GM18907 (cell line): ENCODE measurements at regions not wholly inside any gene's neighbourhood (a gene's known extent, or its start where the extent isn't known, plus 50 kb on each side); places are given as distances from the start of the nearest gene placed in this dataset.

Experiments used
- ATAC-seq: cut with Tn5 transposase; IDR thresholded peaks from one replicate; pipeline ENCODE4 v1.9.1; 2021; ENCODE audit warnings: mild to moderate bottlenecking, moderate library complexity; ENCODE audit not compliant: unreplicated experiment

GRCh38 chr7:15867441-15867840 lies 181.0 kb upstream of the MEOX2 start:
- no peak for ATAC-seq

GRCh38 chr7:15866753-15867152 lies 180.3 kb upstream of the MEOX2 start:
- ATAC-seq, result no peak

GRCh38 chr7:15864626-15864991 lies 178.1 kb upstream of the MEOX2 start:
- no peak for ATAC-seq

GRCh38 chr7:15863951-15864625 lies 177.6 kb upstream of the MEOX2 start:
- no peak for ATAC-seq

- ATAC-seq, result no peak
Observed at GRCh38 chr7:15862781-15863165, 176.3 kb upstream of the MEOX2 start.

- ATAC-seq, result no peak
Observed at GRCh38 chr7:15862016-15862780, 175.7 kb upstream of the MEOX2 start.

- ATAC-seq, result no peak
Observed at GRCh38 chr7:15860264-15860949, 173.9 kb upstream of the MEOX2 start.

- no peak for ATAC-seq
Observed at GRCh38 chr7:15857026-15857425, 170.5 kb upstream of the MEOX2 start.

GRCh38 chr7:15856311-15856710 lies 169.8 kb upstream of the MEOX2 start:
- no peak for ATAC-seq

- no peak for ATAC-seq
Observed at GRCh38 chr7:15855525-15856109, 169.1 kb upstream of the MEOX2 start.

GRCh38 chr7:15854841-15855524 lies 168.5 kb upstream of the MEOX2 start:
- no peak for ATAC-seq

GRCh38 chr7:15853832-15854470 lies 167.5 kb upstream of the MEOX2 start:
- ATAC-seq, result no peak

GRCh38 chr7:15851201-15851600 lies 164.7 kb upstream of the MEOX2 start:
- no peak for ATAC-seq

- ATAC-seq, result no peak
Observed at GRCh38 chr7:15848901-15849300, 162.4 kb upstream of the MEOX2 start.

- ATAC-seq, result no peak
Observed at GRCh38 chr7:15848362-15848761, 161.9 kb upstream of the MEOX2 start.

GRCh38 chr7:15845868-15846267 lies 159.4 kb upstream of the MEOX2 start:
- no peak for ATAC-seq

- ATAC-seq, result no peak
Observed at GRCh38 chr7:15845461-15845860, 159.0 kb upstream of the MEOX2 start.

GRCh38 chr7:15839416-15840100 lies 153.1 kb upstream of the MEOX2 start:
- ATAC-seq, result no peak

- ATAC-seq, result no peak
Observed at GRCh38 chr7:15838265-15838664, 151.8 kb upstream of the MEOX2 start.
